ENCODE measurements at regions not wholly inside any gene's neighbourhood (a gene's known extent, or its start where the extent isn't known, plus 50 kb on each side); places are given as distances from the start of the nearest gene placed in this dataset.

DNA sequence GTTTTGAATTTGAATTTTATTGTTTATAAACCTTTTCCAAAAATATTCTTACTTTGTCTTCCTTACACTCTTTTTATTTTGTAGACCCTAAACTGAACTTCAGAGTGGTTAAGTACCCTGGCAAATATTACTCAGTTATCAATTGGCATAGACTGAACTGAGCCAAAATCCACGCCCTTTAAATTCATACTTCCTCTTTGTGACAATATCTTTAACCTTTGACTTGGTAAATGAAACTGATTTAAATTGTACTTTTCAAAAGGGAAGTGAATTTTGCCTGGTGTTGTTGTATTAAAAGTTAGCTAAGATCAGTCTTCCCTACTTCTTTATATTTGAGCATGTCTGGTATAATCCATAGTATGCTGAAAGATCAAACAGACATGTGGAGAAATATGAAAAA, 184.3 kb upstream of the USP15 start:
- Histone ChIP-seq H3K4me1 (replicated peaks; ENCODE audit: insufficient read depth) (no peaks in the 10 kb centered on the region), H3K9me2 (ENCODE audit: insufficient read depth) (no peaks in the 10 kb centered on the region; the same call in 1 of the 2 replicates), H3F3A (ENCODE audit: insufficient read depth, low read depth) (no peaks in the 10 kb centered on the region), H3K4me3 (no peak overlapping the region), H3K27me3 (ENCODE audit: insufficient read depth, low read depth) (no peaks in the 10 kb centered on the region), H3K27ac (no peak overlapping the region), H3K36me3 (ENCODE audit: low read depth) (no peaks in the 10 kb centered on the region), H3K9me3 (ENCODE audit: insufficient read depth, low read depth) (no peaks in the 10 kb centered on the region), H2AFZ (no peak overlapping the region), H3K79me2 (ENCODE audit: low read depth) (no peaks in the 10 kb centered on the region), H4K20me1 (ENCODE audit: insufficient read depth) (no peaks in the 10 kb centered on the region; the same call in 1 of the 2 replicates), H3K4me2 (no peak overlapping the region)
- ChIA-PET CTCF (no interaction called here), POLR2A (ENCODE audit: unreplicated experiment) (no interaction called here)
- no TSS peak for BruUV-seq (replicated peaks)
- intact Hi-C loops (cut with micrococcal nuclease; ENCODE audit: unreplicated experiment), result no loop called here
- no peak for TF ChIP-seq EZH2 (IDR thresholded peaks at IDR 0.05; ENCODE audit: low read depth)
- TF ChIP-seq CTCF (conservative IDR thresholded peaks at IDR 0.05), result no peak
- DNase-seq, result no peak

GRCh38 chr12:62078020-62078419, 182.2 kb upstream of the USP15 start:
- CTCF ChIA-PET, result no interaction called here
- BruUV-seq (replicated peaks), result no TSS peak
- POLR2A ChIA-PET (ENCODE audit: unreplicated experiment), result no interaction called here
- Histone ChIP-seq H3K27me3 (ENCODE audit: insufficient read depth, low read depth) (no peaks in the 10 kb centered on the region), H3K36me3 (ENCODE audit: low read depth) (no peaks in the 10 kb centered on the region), H3K27ac (no peak overlapping the region), H2AFZ (no peak overlapping the region), H3K79me2 (ENCODE audit: low read depth) (no peaks in the 10 kb centered on the region), H3K4me3 (no peak overlapping the region), H4K20me1 (ENCODE audit: insufficient read depth) (no peaks in the 10 kb centered on the region; the same call in 1 of the 2 replicates), H3K9me3 (ENCODE audit: insufficient read depth, low read depth) (no peaks in the 10 kb centered on the region), H3K9me2 (ENCODE audit: insufficient read depth) (no peaks in the 10 kb centered on the region), H3K4me1 (replicated peaks; ENCODE audit: insufficient read depth) (no peaks in the 10 kb centered on the region), H3F3A (ENCODE audit: insufficient read depth, low read depth) (no peaks in the 10 kb centered on the region), H3K4me2 (no peak overlapping the region)
- no peak for DNase-seq
- no peak for TF ChIP-seq EZH2 (IDR thresholded peaks at IDR 0.05; ENCODE audit: low read depth)
- TF ChIP-seq CTCF (conservative IDR thresholded peaks at IDR 0.05), result no peak
- intact Hi-C loops (cut with micrococcal nuclease; ENCODE audit: unreplicated experiment), result no loop called here

DNA sequence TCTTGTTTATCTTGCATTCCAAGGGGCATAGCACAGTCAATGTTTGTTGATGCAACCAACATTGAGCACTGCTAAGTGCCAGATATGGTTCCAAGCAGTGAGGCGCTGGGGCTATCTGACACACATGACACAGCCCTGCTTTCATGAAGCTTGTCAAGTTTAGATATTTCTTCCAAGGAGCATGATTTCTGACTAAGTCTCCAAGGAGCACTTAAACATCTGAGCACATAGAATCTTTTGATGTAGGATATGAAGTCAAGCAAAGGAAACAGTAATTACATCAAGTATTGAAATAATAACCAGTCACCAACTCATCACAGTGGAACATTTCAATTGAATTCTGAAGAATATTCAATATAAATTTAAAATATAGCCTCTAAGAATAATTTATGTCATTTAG, 177.8 kb upstream of the USP15 start:
- no TSS peak for BruUV-seq (replicated peaks)
- Histone ChIP-seq H3K9me3 (ENCODE audit: insufficient read depth, low read depth) (no peaks in the 10 kb centered on the region), H3K27me3 (ENCODE audit: insufficient read depth, low read depth) (no peaks in the 10 kb centered on the region), H3K4me3 (no peak overlapping the region), H2AFZ (no peak overlapping the region), H3K4me2 (no peak overlapping the region), H3F3A (ENCODE audit: insufficient read depth, low read depth) (no peaks in the 10 kb centered on the region), H4K20me1 (ENCODE audit: insufficient read depth) (no peaks in the 10 kb centered on the region; the same call in 1 of the 2 replicates), H3K27ac (no peak overlapping the region), H3K36me3 (ENCODE audit: low read depth) (no peaks in the 10 kb centered on the region), H3K9me2 (ENCODE audit: insufficient read depth) (no peaks in the 10 kb centered on the region), H3K4me1 (replicated peaks; ENCODE audit: insufficient read depth) (no peaks in the 10 kb centered on the region), H3K79me2 (ENCODE audit: low read depth) (no peaks in the 10 kb centered on the region)
- ChIA-PET CTCF (no interaction called here), POLR2A (ENCODE audit: unreplicated experiment) (no interaction called here)
- intact Hi-C loops (cut with micrococcal nuclease; ENCODE audit: unreplicated experiment), result no loop called here
- no peak for TF ChIP-seq CTCF (conservative IDR thresholded peaks at IDR 0.05)
- no peak for TF ChIP-seq EZH2 (IDR thresholded peaks at IDR 0.05; ENCODE audit: low read depth)
- DNase-seq, result no peak
